Upper lobe of right lung (tissue), 1 donor: ENCODE measurements at regions not wholly inside any gene's neighbourhood (a gene's known extent, or its start where the extent isn't known, plus 50 kb on each side); places are given as distances from the start of the nearest gene placed in this dataset.

ENCODE experiments used
- ATAC-seq: fragments of 200-7000 bp; cut with Tn5 transposase; one replicate; pipeline ENCODE4 v1.9.1; 2020; ENCODE audit warnings: mild to moderate bottlenecking, moderate library complexity
- DNase-seq: peaks from one replicate; pipeline ENCODE4 v3.0.0-alpha.2; 2020
- H3K27ac ChIP-seq: fragments of 200-600 bp; one replicate; pipeline ENCODE4 v1.8.0; 2022
- H3K27me3 ChIP-seq: fragments of 200-600 bp; one replicate; pipeline ENCODE4 v1.8.0; 2022; ENCODE audit warnings: mild to moderate bottlenecking
- H3K36me3 ChIP-seq: fragments of 200-600 bp; one replicate; pipeline ENCODE4 v1.8.0; 2022
- H3K4me1 ChIP-seq: fragments of 200-600 bp; one replicate; pipeline ENCODE4 v1.8.0; 2022
- H3K4me3 ChIP-seq: fragments of 200-600 bp; one replicate; pipeline ENCODE4 v1.8.0; 2022; ENCODE audit warnings: mild to moderate bottlenecking
- H3K9me3 ChIP-seq: fragments of 200-600 bp; one replicate; pipeline ENCODE4 v1.8.0; 2022
- CTCF ChIP-seq: fragments of 200-600 bp; IDR thresholded peaks from one replicate; pipeline ENCODE4 v1.8.0; 2022; ENCODE audit warnings: antibody characterized with exemption
- intact Hi-C: fragments of 100-400 bp; cut with DNase I; formaldehyde crosslinking; loops from one replicate; pipeline ENCODE4 v1.11.0; 2022
- donor health status: DM: no; HTN: yes; CAD: no; lungs with severe emphysema.

GRCh38 chr10:30256084-30256483 lies 93.0 kb downstream of the MTPAP start:
- ATAC-seq (no peak), DNase-seq (no peak)
- Histone ChIP-seq H3K36me3 (no peaks in the 10 kb centered on the region), H3K27me3 (no peaks in the 10 kb centered on the region), H3K4me1 (no peaks in the 10 kb centered on the region), H3K27ac (no peak overlapping the region), H3K4me3 (no peak overlapping the region), H3K9me3 (no peaks in the 10 kb centered on the region)
- TF ChIP-seq CTCF = no peak
- intact Hi-C loops = no loop called here

- Histone ChIP-seq H3K27ac (no peak overlapping the region), H3K4me1 (no peaks in the 10 kb centered on the region), H3K27me3 (no peaks in the 10 kb centered on the region), H3K9me3 (no peaks in the 10 kb centered on the region), H3K4me3 (no peak overlapping the region), H3K36me3 (no peaks in the 10 kb centered on the region)
- no peak for TF ChIP-seq CTCF
- DNase-seq (no peak), ATAC-seq (no peak)
- intact Hi-C loops = no loop called here
These were observed 94.2 kb downstream of the MTPAP start for GRCh38 chr10:30254926-30255325.

DNA sequence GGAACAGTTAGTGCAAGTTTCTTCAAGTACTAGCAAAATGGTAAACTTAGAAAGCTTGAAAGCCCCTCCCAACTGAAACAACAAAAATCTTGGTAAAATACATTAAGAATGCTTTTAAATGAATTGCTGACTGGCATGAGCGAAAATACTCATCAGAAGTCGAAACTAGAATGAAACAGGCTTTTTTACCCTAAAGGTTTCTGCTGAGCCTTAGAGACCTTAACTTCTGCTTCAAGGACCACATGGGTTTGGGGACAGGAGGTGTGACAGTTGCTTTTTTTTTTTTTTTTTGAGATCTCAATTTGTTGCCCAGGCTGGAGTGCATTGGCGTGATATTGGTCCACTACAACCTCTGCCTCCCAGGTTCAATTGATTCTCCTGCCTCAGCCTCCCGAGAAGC lies 100.3 kb downstream of the MTPAP start:
- ATAC-seq (no peak), DNase-seq (no peak)
- H3K4me1 ChIP-seq = no peaks in the 10 kb centered on the region
- TF ChIP-seq CTCF = no peak
- H3K9me3 ChIP-seq = no peaks in the 10 kb centered on the region
- H3K36me3 ChIP-seq = no peaks in the 10 kb centered on the region
- H3K27ac ChIP-seq = no peak overlapping the region
- no peak overlapping the region for H3K4me3 ChIP-seq
- intact Hi-C loops = no loop called here
- H3K27me3 ChIP-seq = no peaks in the 10 kb centered on the region

GRCh38 chr10:30247704-30248103 lies 101.4 kb downstream of the MTPAP start:
- H3K36me3 ChIP-seq = no peaks in the 10 kb centered on the region
- DNase-seq (no peak), ATAC-seq (peak; percentile 36)
- no peaks in the 10 kb centered on the region for H3K27me3 ChIP-seq
- intact Hi-C loops = no loop called here
- H3K4me3 ChIP-seq = no peak overlapping the region
- no peaks in the 10 kb centered on the region for H3K4me1 ChIP-seq
- no peaks in the 10 kb centered on the region for H3K9me3 ChIP-seq
- H3K27ac ChIP-seq = no peak overlapping the region
- TF ChIP-seq CTCF = no peak

GRCh38 chr10:30241422-30242110 lies 107.5 kb downstream of the MTPAP start:
- no peak for TF ChIP-seq CTCF
- intact Hi-C loops = no loop called here
- H3K9me3 ChIP-seq = no peaks in the 10 kb centered on the region
- ATAC-seq (no peak), DNase-seq (no peak)
- no peaks in the 10 kb centered on the region for H3K27me3 ChIP-seq
- H3K4me1 ChIP-seq = no peaks in the 10 kb centered on the region
- H3K4me3 ChIP-seq = no peak overlapping the region
- no peaks in the 10 kb centered on the region for H3K36me3 ChIP-seq
- H3K27ac ChIP-seq = no peak overlapping the region

GRCh38 chr10:30238836-30239235 lies 110.2 kb downstream of the MTPAP start:
- ATAC-seq (no peak), DNase-seq (no peak)
- TF ChIP-seq CTCF = no peak
- Histone ChIP-seq H3K27ac (no peak overlapping the region), H3K9me3 (no peaks in the 10 kb centered on the region), H3K27me3 (no peaks in the 10 kb centered on the region), H3K4me3 (no peak overlapping the region), H3K36me3 (no peaks in the 10 kb centered on the region), H3K4me1 (no peaks in the 10 kb centered on the region)
- intact Hi-C loops = loop anchor here (10.0 kb wide), 1 partner anchor 234 kb away; no protein-coding TSS in a partner anchor
